H9 (cell line): ENCODE measurements at regions not wholly inside any gene's neighbourhood (a gene's known extent, or its start where the extent isn't known, plus 50 kb on each side); places are given as distances from the start of the nearest gene placed in this dataset.

Source experiments
- DNase-seq: peaks from one replicate; pipeline ENCODE4 v3.0.0-alpha.2; 2017
- H2AFZ ChIP-seq: one replicate; pipeline ENCODE4 v1.6.1; 2013; ENCODE audit warnings: mild to moderate bottlenecking, low read length, control low read depth, moderate library complexity
- H2AK5ac ChIP-seq: 2 replicates; pipeline ENCODE4 v1.6.1; 2013; ENCODE audit warnings: low read length, control low read depth, mixed read lengths; ENCODE audit not compliant: insufficient read length
- H2BK120ac ChIP-seq: one replicate; pipeline ENCODE4 v1.6.1; 2013; ENCODE audit warnings: low read depth, mild to moderate bottlenecking, low read length, control low read depth, inconsistent platforms; ENCODE audit not compliant: poor library complexity, severe bottlenecking
- H2BK12ac ChIP-seq: 2 replicates; pipeline ENCODE4 v1.6.1; 2013; ENCODE audit warnings: low read length, control low read depth, mixed read lengths, low read depth; ENCODE audit not compliant: insufficient read length
- H2BK15ac ChIP-seq: 2 replicates; pipeline ENCODE4 v1.6.1; 2013; ENCODE audit warnings: low read depth, low read length, control low read depth
- H2BK20ac ChIP-seq: one replicate; pipeline ENCODE4 v1.6.1; 2013; ENCODE audit warnings: low read depth, mild to moderate bottlenecking, low read length, control low read depth, inconsistent platforms; ENCODE audit not compliant: poor library complexity, severe bottlenecking
- H2BK5ac ChIP-seq: 2 replicates; pipeline ENCODE4 v1.6.1; 2013; ENCODE audit warnings: low read length, control low read depth, mixed read lengths; ENCODE audit not compliant: insufficient read length
- H3K14ac ChIP-seq: 2 replicates; pipeline ENCODE4 v1.6.1; 2013; ENCODE audit warnings: low read length, control low read depth; ENCODE audit not compliant: insufficient read depth
- H3K18ac ChIP-seq: 2 replicates; pipeline ENCODE4 v1.6.1; 2013; ENCODE audit warnings: low read depth, mild to moderate bottlenecking, mixed read lengths, low read length, control low read depth; ENCODE audit not compliant: insufficient read length
- H3K23ac ChIP-seq: 2 replicates; pipeline ENCODE4 v1.6.1; 2013; ENCODE audit warnings: low read length, control low read depth, mixed read lengths, low read depth; ENCODE audit not compliant: insufficient read length
- H3K23me2 ChIP-seq: 2 replicates; pipeline ENCODE4 v1.6.1; 2013; ENCODE audit warnings: low read depth, mild to moderate bottlenecking, mixed read lengths, low read length, control low read depth; ENCODE audit not compliant: insufficient read length, poor library complexity, severe bottlenecking
- H3K27ac ChIP-seq: 2 replicates; pipeline ENCODE4 v1.5.1; 2013; ENCODE audit warnings: low read length, control low read depth, mixed read lengths, low read depth; ENCODE audit not compliant: insufficient read length
- H3K27me3 ChIP-seq: 2 replicates; pipeline ENCODE4 v1.6.1; 2013; ENCODE audit warnings: low read length, control low read depth, inconsistent platforms; ENCODE audit not compliant: insufficient read depth
- H3K4ac ChIP-seq: 2 replicates; pipeline ENCODE4 v1.6.1; 2013; ENCODE audit warnings: low read depth, mild to moderate bottlenecking, control low read depth, inconsistent platforms, low read length, moderate library complexity
- H3K4me1 ChIP-seq: 2 replicates; pipeline ENCODE4 v1.6.1; 2013; ENCODE audit warnings: low read length, control low read depth, inconsistent platforms; ENCODE audit not compliant: insufficient read depth
- H3K4me2 ChIP-seq: 2 replicates; pipeline ENCODE4 v1.6.1; 2013; ENCODE audit warnings: low read length, control low read depth, mixed read lengths; ENCODE audit not compliant: insufficient read length, insufficient read depth
- H3K56ac ChIP-seq: 2 replicates; pipeline ENCODE4 v1.6.1; 2013; ENCODE audit warnings: low read depth, mild to moderate bottlenecking, mixed read lengths, low read length, control low read depth; ENCODE audit not compliant: insufficient read length
- H3K79me1 ChIP-seq: 2 replicates; pipeline ENCODE4 v1.6.1; 2013; ENCODE audit warnings: low read depth, mild to moderate bottlenecking, moderate library complexity, low read length, control low read depth, inconsistent platforms; ENCODE audit not compliant: insufficient read depth, poor library complexity, severe bottlenecking
- H3K79me2 ChIP-seq: 2 replicates; pipeline ENCODE4 v1.6.1; 2013; ENCODE audit warnings: low read length, control low read depth, inconsistent platforms; ENCODE audit not compliant: insufficient read depth
- H3K9ac ChIP-seq: 2 replicates; pipeline ENCODE4 v1.6.1; 2013; ENCODE audit warnings: low read length, control low read depth, mixed read lengths; ENCODE audit not compliant: insufficient read length; ENCODE audit errors: extremely low read depth
- H3K9me3 ChIP-seq: one replicate; pipeline ENCODE4 v1.6.1; 2013; ENCODE audit warnings: low read depth, low read length, inconsistent platforms; ENCODE audit not compliant: control insufficient read depth
- H3T11ph ChIP-seq: one replicate; pipeline ENCODE4 v1.6.1; 2013; ENCODE audit warnings: mild to moderate bottlenecking, low read length, control low read depth, inconsistent platforms
- H4K20me1 ChIP-seq: one replicate; pipeline ENCODE4 v1.6.1; 2013; ENCODE audit not compliant: control insufficient read depth, insufficient read length, insufficient read depth
- H4K5ac ChIP-seq: 2 replicates; pipeline ENCODE4 v1.6.1; 2013; ENCODE audit warnings: low read depth, mild to moderate bottlenecking, mixed read lengths, low read length, control low read depth; ENCODE audit not compliant: insufficient read length
- H4K8ac ChIP-seq: replicated peaks from 2 replicates; pipeline ENCODE4 v1.6.1; 2013; ENCODE audit warnings: low read length, control low read depth, mixed read lengths, low read depth; ENCODE audit not compliant: insufficient read length
- H4K91ac ChIP-seq: 2 replicates; pipeline ENCODE4 v1.6.1; 2013; ENCODE audit warnings: low read depth, mild to moderate bottlenecking, moderate library complexity, mixed read lengths, low read length, control low read depth; ENCODE audit not compliant: insufficient read length
- H3K27ac Mint-ChIP-seq, 3 experiments: 2 replicates in 2 of 3; 3 replicates in 1 of 3; pipeline ENCODE4 v1.8.0; 2020 to 2021; ENCODE audit warnings: mixed read lengths in 3 of 3, mild to moderate bottlenecking in 1 of 3, moderate library complexity in 1 of 3
- H3K27me3 Mint-ChIP-seq: 2 replicates; pipeline ENCODE4 v1.8.0; 2021; ENCODE audit warnings: low read depth, mild to moderate bottlenecking, moderate library complexity, mixed read lengths
- H3K36me3 Mint-ChIP-seq, 3 experiments: 2 replicates in 2 of 3; 3 replicates in 1 of 3; pipeline ENCODE4 v1.8.0; 2020 to 2021; ENCODE audit warnings: low read depth in 3 of 3, mixed read lengths in 3 of 3; ENCODE audit not compliant: insufficient read depth in 1 of 3
- H3K4me1 Mint-ChIP-seq, 2 experiments: 2 replicates each; pipeline ENCODE4 v1.8.0; 2020; ENCODE audit warnings: mixed read lengths in 2 of 2
- H3K4me3 Mint-ChIP-seq, 2 experiments: 2 replicates in 1 of 2; 3 replicates in 1 of 2; pipeline ENCODE4 v1.8.0; 2020 to 2021; ENCODE audit warnings: mild to moderate bottlenecking in 2 of 2, mixed read lengths in 2 of 2, moderate library complexity in 1 of 2
- H3K9me3 Mint-ChIP-seq, 2 experiments: 2 replicates in 1 of 2; 3 replicates in 1 of 2; pipeline ENCODE4 v1.8.0; 2020; ENCODE audit warnings: mild to moderate bottlenecking in 2 of 2, mixed read lengths in 2 of 2, moderate library complexity in 1 of 2
- WGBS: extraction: QIAGEN DNeasy Blood & Tissue Kit; methylation state at CpG from one replicate; pipeline ENCODE4 v1.1.7; 2013; ENCODE audit warnings: missing lambda C conversion rate, low lambda C conversion rate, mixed read lengths; ENCODE audit not compliant: insufficient read length; ENCODE audit errors: extremely low coverage; 5-methylcytosine and 5-hydroxymethylcytosine counted together
- TF ChIP-seq, protein P1 (sequence below): fragments of 200-600 bp; sonication (generic); conservative IDR thresholded peaks from 3 replicates; pipeline ENCODE4 v1.8.0; 2021; ENCODE audit warnings: antibody characterized with exemption, mild to moderate bottlenecking

- DNase-seq, result no peak
Measured at GRCh38 chr4:178856139-178856800, 1414.0 kb upstream of the AGA start.

More at GRCh38 chr4:178856139-178856800, 1414.0 kb upstream of the AGA start:
- TF ChIP-seq, protein P1, sequence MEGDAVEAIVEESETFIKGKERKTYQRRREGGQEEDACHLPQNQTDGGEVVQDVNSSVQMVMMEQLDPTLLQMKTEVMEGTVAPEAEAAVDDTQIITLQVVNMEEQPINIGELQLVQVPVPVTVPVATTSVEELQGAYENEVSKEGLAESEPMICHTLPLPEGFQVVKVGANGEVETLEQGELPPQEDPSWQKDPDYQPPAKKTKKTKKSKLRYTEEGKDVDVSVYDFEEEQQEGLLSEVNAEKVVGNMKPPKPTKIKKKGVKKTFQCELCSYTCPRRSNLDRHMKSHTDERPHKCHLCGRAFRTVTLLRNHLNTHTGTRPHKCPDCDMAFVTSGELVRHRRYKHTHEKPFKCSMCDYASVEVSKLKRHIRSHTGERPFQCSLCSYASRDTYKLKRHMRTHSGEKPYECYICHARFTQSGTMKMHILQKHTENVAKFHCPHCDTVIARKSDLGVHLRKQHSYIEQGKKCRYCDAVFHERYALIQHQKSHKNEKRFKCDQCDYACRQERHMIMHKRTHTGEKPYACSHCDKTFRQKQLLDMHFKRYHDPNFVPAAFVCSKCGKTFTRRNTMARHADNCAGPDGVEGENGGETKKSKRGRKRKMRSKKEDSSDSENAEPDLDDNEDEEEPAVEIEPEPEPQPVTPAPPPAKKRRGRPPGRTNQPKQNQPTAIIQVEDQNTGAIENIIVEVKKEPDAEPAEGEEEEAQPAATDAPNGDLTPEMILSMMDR, result no peak
- Mint-ChIP-seq H3K4me3 (no peak overlapping the region), H3K36me3 (peaks cover 0 to 1% (median 0%) of the 10 kb centered on the region in 3 experiments; a peak in 1 of 7 replicates), H3K9me3 (no peaks in the 10 kb centered on the region), H3K27ac (no peak overlapping the region), H3K4me1 (peaks cover 16 to 19% of the 10 kb centered on the region in 2 experiments), H3K27me3 (no peaks in the 10 kb centered on the region)
- H2BK120ac ChIP-seq, result no peak overlapping the region
- no peak overlapping the region for H4K91ac ChIP-seq
- no peaks in the 10 kb centered on the region for H4K20me1 ChIP-seq
- WGBS, result no CpG with 5 or more reads among the region's 4 CpGs
- no peak overlapping the region for H4K8ac ChIP-seq
- H3K56ac ChIP-seq, result no peak overlapping the region
- no peak overlapping the region for H3K4ac ChIP-seq
- no peaks in the 10 kb centered on the region for H3K27me3 ChIP-seq
- no peak overlapping the region for H3T11ph ChIP-seq
- no peak overlapping the region for H3K4me2 ChIP-seq
- H3K23me2 ChIP-seq, result no peaks in the 10 kb centered on the region
- no peak overlapping the region for H2BK20ac ChIP-seq
- H2BK5ac ChIP-seq, result no peak overlapping the region
- no peak overlapping the region for H4K5ac ChIP-seq
- no peak overlapping the region for H3K27ac ChIP-seq
- no peak overlapping the region for H3K23ac ChIP-seq
- no peaks in the 10 kb centered on the region for H3K79me2 ChIP-seq
- no peak overlapping the region for H3K18ac ChIP-seq
- no peaks in the 10 kb centered on the region for H3K79me1 ChIP-seq
- H3K9ac ChIP-seq, result no peak overlapping the region
- H2AK5ac ChIP-seq, result no peak overlapping the region
- no peak overlapping the region for H2BK15ac ChIP-seq
- H3K14ac ChIP-seq, result no peak overlapping the region
- no peak overlapping the region for H2AFZ ChIP-seq
- H3K4me1 ChIP-seq, result no peaks in the 10 kb centered on the region
- H2BK12ac ChIP-seq, result no peak overlapping the region
- H3K9me3 ChIP-seq, result no peaks in the 10 kb centered on the region
